ENCODE measurements at regions not wholly inside any gene's neighbourhood (a gene's known extent, or its start where the extent isn't known, plus 50 kb on each side); places are given as distances from the start of the nearest gene placed in this dataset.

DNA sequence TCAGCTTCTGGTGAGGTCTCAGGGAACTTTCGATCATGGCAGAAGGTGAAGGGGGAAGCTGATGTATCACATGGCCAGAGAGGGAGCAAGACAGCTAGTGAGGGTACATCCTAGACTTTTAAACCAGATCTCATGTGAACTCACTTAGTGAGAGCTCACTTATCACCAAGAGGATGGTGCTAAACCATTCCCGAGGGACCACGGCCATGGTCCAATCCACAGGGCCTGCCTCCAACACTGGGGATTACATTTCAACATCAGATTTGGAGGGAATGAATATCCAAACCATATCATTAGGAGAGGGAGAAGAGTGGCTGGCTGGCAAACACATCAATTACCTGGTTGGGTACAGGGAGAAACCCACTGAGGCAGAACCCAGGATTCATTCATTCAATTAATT is 75.7 kb upstream of the HAAO start:
- Mint-ChIP-seq H3K4me3 (ENCODE audit: unreplicated experiment) (no peak overlapping the region), H3K9me3 (ENCODE audit: low read depth) (peaks cover 11% of the 10 kb centered on the region), H3K27ac (ENCODE audit: unreplicated experiment) (no peak overlapping the region), H3K36me3 (ENCODE audit: low read depth) (peaks cover 8% of the 10 kb centered on the region), H3K4me1 (ENCODE audit: low read depth) (no peaks in the 10 kb centered on the region), H3K27me3 (ENCODE audit: low read depth) (no peaks in the 10 kb centered on the region)
- DNase-seq (ENCODE audit: low spot score): no peak
- TF ChIP-seq, protein P1, sequence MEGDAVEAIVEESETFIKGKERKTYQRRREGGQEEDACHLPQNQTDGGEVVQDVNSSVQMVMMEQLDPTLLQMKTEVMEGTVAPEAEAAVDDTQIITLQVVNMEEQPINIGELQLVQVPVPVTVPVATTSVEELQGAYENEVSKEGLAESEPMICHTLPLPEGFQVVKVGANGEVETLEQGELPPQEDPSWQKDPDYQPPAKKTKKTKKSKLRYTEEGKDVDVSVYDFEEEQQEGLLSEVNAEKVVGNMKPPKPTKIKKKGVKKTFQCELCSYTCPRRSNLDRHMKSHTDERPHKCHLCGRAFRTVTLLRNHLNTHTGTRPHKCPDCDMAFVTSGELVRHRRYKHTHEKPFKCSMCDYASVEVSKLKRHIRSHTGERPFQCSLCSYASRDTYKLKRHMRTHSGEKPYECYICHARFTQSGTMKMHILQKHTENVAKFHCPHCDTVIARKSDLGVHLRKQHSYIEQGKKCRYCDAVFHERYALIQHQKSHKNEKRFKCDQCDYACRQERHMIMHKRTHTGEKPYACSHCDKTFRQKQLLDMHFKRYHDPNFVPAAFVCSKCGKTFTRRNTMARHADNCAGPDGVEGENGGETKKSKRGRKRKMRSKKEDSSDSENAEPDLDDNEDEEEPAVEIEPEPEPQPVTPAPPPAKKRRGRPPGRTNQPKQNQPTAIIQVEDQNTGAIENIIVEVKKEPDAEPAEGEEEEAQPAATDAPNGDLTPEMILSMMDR (IDR thresholded peaks at IDR 0.05): no peak

DNA sequence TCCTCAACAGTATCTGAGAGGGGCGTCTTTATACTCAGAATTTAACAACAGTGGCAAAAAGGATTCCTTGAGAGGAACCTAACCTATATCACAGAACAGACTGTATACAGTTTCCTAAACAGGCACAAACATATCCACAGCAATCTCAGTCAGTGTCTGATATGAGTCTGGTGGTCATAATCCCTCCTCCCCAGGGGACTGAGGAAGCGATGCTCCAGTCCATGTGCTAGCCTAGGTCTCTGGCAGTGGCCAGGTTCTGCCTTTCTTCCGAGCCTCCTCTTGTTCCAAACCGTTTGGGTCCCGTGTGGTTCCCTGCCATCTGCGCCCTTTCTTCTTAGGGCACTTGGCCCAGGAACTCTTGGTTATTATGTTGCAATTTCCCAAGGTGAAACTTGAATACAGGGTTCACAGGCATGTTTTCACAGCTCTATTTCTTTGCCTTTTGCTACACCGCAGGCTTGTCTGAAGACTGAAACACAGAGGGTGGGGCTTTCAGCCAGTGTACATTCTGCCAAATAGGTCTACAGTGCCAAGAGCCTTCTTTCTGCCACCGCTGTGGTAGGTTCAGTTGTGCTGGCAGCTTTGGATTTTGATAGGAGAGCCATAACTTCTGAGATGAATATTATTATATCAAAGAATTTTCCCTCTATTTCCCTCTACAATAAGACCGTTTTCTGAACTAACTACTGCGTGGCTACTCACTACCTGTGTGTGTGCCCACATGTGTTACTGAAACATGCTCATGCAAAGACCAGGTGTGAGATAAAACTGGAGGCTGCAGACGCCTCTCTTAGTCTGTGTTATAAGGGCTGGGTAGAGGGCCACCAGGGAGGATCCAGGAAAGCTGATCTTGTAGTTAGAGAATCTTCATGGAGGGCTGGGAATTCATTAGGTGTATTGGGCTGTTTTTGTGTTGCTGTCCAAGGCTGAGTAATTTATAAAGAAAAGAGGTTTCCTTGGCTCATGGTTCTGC is 75.0 kb upstream of the HAAO start:
- no peak for DNase-seq (ENCODE audit: low spot score)
- Mint-ChIP-seq H3K4me3 (ENCODE audit: unreplicated experiment) (no peak overlapping the region), H3K27ac (ENCODE audit: unreplicated experiment) (no peak overlapping the region), H3K27me3 (ENCODE audit: low read depth) (no peaks in the 10 kb centered on the region), H3K4me1 (ENCODE audit: low read depth) (no peaks in the 10 kb centered on the region), H3K9me3 (ENCODE audit: low read depth) (peaks cover 11% of the 10 kb centered on the region), H3K36me3 (ENCODE audit: low read depth) (peaks cover 8% of the 10 kb centered on the region)
- TF ChIP-seq, protein P1 (IDR thresholded peaks at IDR 0.05): no peak

GRCh38 chr2:42865884-42866881 is 73.8 kb upstream of the HAAO start:
- Mint-ChIP-seq H3K36me3 (ENCODE audit: low read depth) (peaks cover 8% of the 10 kb centered on the region), H3K27ac (ENCODE audit: unreplicated experiment) (no peak overlapping the region), H3K27me3 (ENCODE audit: low read depth) (no peaks in the 10 kb centered on the region), H3K9me3 (ENCODE audit: low read depth) (peaks cover 11% of the 10 kb centered on the region), H3K4me3 (ENCODE audit: unreplicated experiment) (no peak overlapping the region), H3K4me1 (ENCODE audit: low read depth) (no peaks in the 10 kb centered on the region)
- TF ChIP-seq, protein P1 (IDR thresholded peaks at IDR 0.05): no peak
- no peak for DNase-seq (ENCODE audit: low spot score)

GRCh38 chr2:42864641-42865280 is 72.4 kb upstream of the HAAO start:
- TF ChIP-seq, protein P1 (IDR thresholded peaks at IDR 0.05): no peak
- H3K4me3 Mint-ChIP-seq (ENCODE audit: unreplicated experiment): no peak overlapping the region
- no peaks in the 10 kb centered on the region for H3K27me3 Mint-ChIP-seq (ENCODE audit: low read depth)
- H3K4me1 Mint-ChIP-seq (ENCODE audit: low read depth): peaks cover 4% of the 10 kb centered on the region
- no peak overlapping the region for H3K27ac Mint-ChIP-seq (ENCODE audit: unreplicated experiment)
- peaks cover 13% of the 10 kb centered on the region for H3K9me3 Mint-ChIP-seq (ENCODE audit: low read depth)
- peaks cover 8% of the 10 kb centered on the region for H3K36me3 Mint-ChIP-seq (ENCODE audit: low read depth)
- no peak for DNase-seq (ENCODE audit: low spot score)
